WERI-Rb-1 (cell line): ENCODE measurements at regions not wholly inside any gene's neighbourhood (a gene's known extent, or its start where the extent isn't known, plus 50 kb on each side); places are given as distances from the start of the nearest gene placed in this dataset.

Source experiments
- DNase-seq: peaks from one replicate; pipeline ENCODE4 v3.0.0-alpha.2; 2020
- H3K27ac ChIP-seq: fragments of 250-450 bp; sonication (Bioruptor Pico); 2 replicates; pipeline ENCODE4 v1.5.1; 2020; ENCODE audit warnings: mild to moderate bottlenecking, moderate library complexity
- H3K27me3 ChIP-seq: fragments of 250-450 bp; sonication (Bioruptor Pico); 2 replicates; pipeline ENCODE4 v1.5.1; 2021; ENCODE audit warnings: mild to moderate bottlenecking, low read depth, moderate library complexity; ENCODE audit not compliant: insufficient read depth, severe bottlenecking
- H3K36me3 ChIP-seq: fragments of 250-450 bp; sonication (Bioruptor Pico); 2 replicates; pipeline ENCODE4 v1.5.1; 2020; ENCODE audit warnings: mild to moderate bottlenecking, moderate library complexity
- H3K4me3 ChIP-seq: 2 replicates; pipeline ENCODE4 v1.5.1; 2011; ENCODE audit warnings: low read depth, mild to moderate bottlenecking, control low read depth, low read length
- H3K9me3 ChIP-seq: fragments of 250-450 bp; sonication (Bioruptor Pico); 2 replicates; pipeline ENCODE4 v1.5.1; 2021; ENCODE audit warnings: mild to moderate bottlenecking, moderate library complexity; ENCODE audit not compliant: severe bottlenecking
- TF ChIP-seq, protein P1 (sequence below): IDR thresholded peaks from 2 replicates; pipeline ENCODE4 v1.5.1; 2011; ENCODE audit warnings: low read depth, mild to moderate bottlenecking, control low read depth, inconsistent platforms, low read length

DNA sequence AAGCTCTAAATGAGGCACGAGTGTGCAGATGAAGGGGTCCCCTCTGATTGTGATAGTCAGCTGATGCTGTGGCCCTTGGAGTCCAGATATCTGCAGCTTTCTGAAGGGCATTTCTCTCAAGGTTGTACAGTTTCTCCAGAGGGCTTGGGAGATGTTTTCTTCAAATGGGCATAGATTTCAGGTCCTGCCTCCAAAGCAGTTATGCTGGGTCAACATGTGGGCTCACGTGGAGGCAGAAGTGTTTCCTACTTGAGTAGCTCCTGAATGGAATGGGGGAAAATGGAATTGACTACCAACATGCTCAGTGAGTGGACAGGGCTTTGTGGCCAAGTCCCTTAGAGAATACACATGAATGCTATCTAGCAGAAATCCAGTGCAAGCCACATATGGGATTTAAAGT, 360.7 kb downstream of the SAMD5 start:
- Histone ChIP-seq H3K27me3 (no peaks in the 10 kb centered on the region), H3K4me3 (no peak overlapping the region), H3K36me3 (no peaks in the 10 kb centered on the region), H3K27ac (peak overlapping the region; percentile 54), H3K9me3 (no peaks in the 10 kb centered on the region)
- DNase-seq: no peak
- TF ChIP-seq, protein P1, sequence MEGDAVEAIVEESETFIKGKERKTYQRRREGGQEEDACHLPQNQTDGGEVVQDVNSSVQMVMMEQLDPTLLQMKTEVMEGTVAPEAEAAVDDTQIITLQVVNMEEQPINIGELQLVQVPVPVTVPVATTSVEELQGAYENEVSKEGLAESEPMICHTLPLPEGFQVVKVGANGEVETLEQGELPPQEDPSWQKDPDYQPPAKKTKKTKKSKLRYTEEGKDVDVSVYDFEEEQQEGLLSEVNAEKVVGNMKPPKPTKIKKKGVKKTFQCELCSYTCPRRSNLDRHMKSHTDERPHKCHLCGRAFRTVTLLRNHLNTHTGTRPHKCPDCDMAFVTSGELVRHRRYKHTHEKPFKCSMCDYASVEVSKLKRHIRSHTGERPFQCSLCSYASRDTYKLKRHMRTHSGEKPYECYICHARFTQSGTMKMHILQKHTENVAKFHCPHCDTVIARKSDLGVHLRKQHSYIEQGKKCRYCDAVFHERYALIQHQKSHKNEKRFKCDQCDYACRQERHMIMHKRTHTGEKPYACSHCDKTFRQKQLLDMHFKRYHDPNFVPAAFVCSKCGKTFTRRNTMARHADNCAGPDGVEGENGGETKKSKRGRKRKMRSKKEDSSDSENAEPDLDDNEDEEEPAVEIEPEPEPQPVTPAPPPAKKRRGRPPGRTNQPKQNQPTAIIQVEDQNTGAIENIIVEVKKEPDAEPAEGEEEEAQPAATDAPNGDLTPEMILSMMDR: no peak

DNA sequence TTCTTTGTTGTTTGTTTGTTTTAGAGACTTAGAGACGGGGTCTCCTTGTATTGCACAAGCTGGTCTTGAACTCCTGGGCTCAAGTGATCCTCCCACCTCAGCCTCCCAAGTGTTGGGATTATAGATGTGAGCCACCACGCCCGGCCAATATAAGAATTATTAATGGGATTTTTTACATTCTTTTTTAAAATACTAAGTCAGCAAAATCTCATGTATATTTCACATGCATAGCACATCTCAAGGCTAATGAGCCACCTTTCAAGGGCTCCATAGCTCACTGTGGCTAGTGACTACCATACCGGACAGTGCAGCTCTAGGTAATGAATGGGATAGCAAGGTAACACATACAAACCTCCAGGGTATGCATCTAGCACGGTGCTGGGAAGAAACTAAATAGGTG, 361.4 kb downstream of the SAMD5 start:
- Histone ChIP-seq H3K27me3 (no peaks in the 10 kb centered on the region), H3K9me3 (no peaks in the 10 kb centered on the region), H3K4me3 (no peak overlapping the region), H3K36me3 (no peaks in the 10 kb centered on the region), H3K27ac (0 out of 2 replicates have a peak overlapping the region, but pooled peaks have one; percentile 54)
- TF ChIP-seq, protein P1: no peak
- no peak for DNase-seq

DNA sequence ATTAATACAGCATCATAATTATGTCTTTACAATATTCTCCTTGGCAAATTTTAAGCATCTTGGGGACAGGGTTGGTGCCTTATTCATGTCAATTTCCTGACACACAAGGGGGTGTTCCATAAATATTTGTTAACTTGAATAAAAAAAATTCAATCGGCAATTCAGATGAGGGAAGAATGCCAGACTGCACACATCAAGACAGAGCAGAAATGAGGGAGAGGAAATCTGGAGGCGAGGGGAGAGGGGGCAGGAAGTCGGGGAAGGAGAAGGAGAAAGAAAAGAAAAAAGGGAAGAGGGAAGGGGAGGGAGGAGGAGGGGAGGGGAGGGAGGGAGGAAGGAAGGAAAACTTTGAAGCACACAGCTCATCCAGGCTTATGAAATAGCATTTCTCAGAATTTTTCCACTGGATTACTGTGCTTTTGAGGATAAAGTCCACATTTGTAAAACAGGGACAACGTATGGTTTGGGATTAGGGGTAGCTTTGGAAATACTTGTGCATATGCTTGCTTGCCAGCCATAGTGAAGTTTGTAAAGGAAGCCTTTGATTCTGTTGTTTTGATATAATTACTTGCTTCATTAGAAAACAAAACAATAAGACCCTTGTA, 362.1 kb downstream of the SAMD5 start:
- Histone ChIP-seq H3K27me3 (no peaks in the 10 kb centered on the region), H3K36me3 (no peaks in the 10 kb centered on the region), H3K9me3 (no peaks in the 10 kb centered on the region), H3K4me3 (no peak overlapping the region), H3K27ac (no peak overlapping the region)
- TF ChIP-seq, protein P1: no peak
- DNase-seq: no peak

DNA sequence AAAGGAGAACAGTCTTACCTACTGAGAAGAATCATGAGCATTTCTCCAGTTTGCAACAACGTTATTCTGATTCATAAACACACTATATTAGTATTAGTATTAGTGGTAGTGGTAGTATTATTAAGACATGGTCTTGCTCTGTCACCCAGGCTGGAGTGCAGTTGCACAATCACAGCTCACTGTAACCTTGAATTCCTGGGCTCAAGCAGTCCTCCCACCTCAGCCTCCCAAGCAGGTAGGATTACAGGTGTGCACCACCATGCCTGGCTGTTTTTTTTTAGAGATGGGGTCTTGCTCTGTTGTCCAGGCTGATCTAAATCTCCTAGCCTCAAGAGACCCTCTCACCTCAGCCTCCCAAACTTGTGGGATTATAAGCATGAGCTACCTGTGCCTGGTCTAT, 363.5 kb downstream of the SAMD5 start:
- Histone ChIP-seq H3K9me3 (no peaks in the 10 kb centered on the region), H3K27me3 (no peaks in the 10 kb centered on the region), H3K36me3 (no peaks in the 10 kb centered on the region), H3K4me3 (no peak overlapping the region), H3K27ac (no peak overlapping the region)
- TF ChIP-seq, protein P1: no peak
- no peak for DNase-seq

DNA sequence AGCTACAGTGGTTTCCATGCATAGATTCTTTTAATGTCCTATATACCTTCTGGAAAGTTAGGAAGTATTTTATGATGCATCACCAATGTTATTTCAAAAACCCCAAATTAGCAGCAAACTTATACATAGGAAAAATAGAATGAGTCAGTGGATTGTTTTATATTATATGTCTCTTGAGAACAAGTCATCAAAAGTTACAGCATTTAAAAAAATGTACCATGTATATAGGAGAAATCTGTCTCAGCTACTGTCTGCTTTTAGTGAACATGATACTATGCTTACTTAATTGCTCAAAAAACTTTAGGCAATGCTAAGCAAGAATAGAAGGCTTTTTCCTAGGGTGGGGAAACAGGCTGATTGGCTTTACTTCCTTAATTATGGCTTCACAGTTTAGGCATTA, 365.3 kb downstream of the SAMD5 start:
- H3K4me3 ChIP-seq: no peak overlapping the region
- TF ChIP-seq, protein P1: no peak
- H3K9me3 ChIP-seq: no peaks in the 10 kb centered on the region
- H3K36me3 ChIP-seq: no peaks in the 10 kb centered on the region
- no peak overlapping the region for H3K27ac ChIP-seq
- DNase-seq: no peak
- no peaks in the 10 kb centered on the region for H3K27me3 ChIP-seq

DNA sequence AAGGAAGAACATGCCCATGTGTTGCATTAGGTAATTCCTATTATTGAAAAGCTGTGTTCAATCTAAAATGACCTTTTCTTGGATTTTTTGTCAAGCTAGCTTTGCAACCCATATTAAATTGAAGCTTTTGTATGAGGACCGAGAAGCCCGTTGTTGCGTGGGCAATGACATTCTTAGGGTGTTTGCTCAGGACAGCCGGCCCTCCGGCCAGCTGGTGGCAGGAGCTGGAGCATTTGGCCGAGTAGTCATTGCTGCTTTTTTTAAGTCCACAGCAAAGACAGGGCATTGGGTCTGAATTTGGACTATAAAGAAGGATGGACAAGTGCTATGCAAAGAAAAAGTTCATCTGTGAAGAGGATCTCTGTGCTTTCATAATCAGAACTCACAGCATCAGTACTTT, 365.8 kb downstream of the SAMD5 start:
- Histone ChIP-seq H3K36me3 (no peaks in the 10 kb centered on the region), H3K27ac (no peak overlapping the region), H3K4me3 (no peak overlapping the region)

More for the DNA sequence above, 365.8 kb downstream of the SAMD5 start:
- Histone ChIP-seq H3K27me3 (no peaks in the 10 kb centered on the region), H3K9me3 (no peaks in the 10 kb centered on the region)
- DNase-seq: no peak
- TF ChIP-seq, protein P1: no peak
